IMR-90 (cell line): ENCODE measurements at regions not wholly inside any gene's neighbourhood (a gene's known extent, or its start where the extent isn't known, plus 50 kb on each side); places are given as distances from the start of the nearest gene placed in this dataset.

Source experiments
- ATAC-seq: fragments of 200-7000 bp; cut with Tn5 transposase; 2 replicates; pipeline ENCODE4 v1.9.1; 2020; ENCODE audit warnings: low read depth, mild to moderate bottlenecking, moderate library complexity
- BruUV-seq: library from RNA; stranded (reverse); fragments of 400-500 nt; replicated peaks from 2 replicates; lab custom pipeline; 2021; lab: Mats Ljungman, UMichigan
- CTCF ChIA-PET: fragments of 300-600 bp; formaldehyde crosslinking; extraction: SDS; loops from one replicate; lab custom pipeline; 2021; ENCODE audit warnings: antibody characterized with exemption; lab: Yijun Ruan, JAX
- POLR2A ChIA-PET: fragments of 300-600 bp; sonication (Branson Sonifier 250); formaldehyde crosslinking; loops from one replicate; lab custom pipeline; 2022; ENCODE audit warnings: antibody characterized with exemption; ENCODE audit not compliant: unreplicated experiment; lab: Charles Lee
- DNase-seq: peaks from one replicate; pipeline ENCODE4 v3.0.0; 2013
- H2AFZ ChIP-seq: replicated peaks from 2 replicates; pipeline ENCODE3; 2013; ENCODE audit warnings: low read length, mild to moderate bottlenecking; ENCODE audit not compliant: poor library complexity
- H2AK5ac ChIP-seq: 2 replicates; pipeline ENCODE4 v1.6.1; 2013; ENCODE audit warnings: low read depth, low read length, inconsistent platforms
- H2AK9ac ChIP-seq: replicated peaks from 2 replicates; pipeline ENCODE3; 2013; ENCODE audit warnings: mild to moderate bottlenecking, low read depth, low read length, moderate library complexity; ENCODE audit not compliant: poor library complexity
- H2BK120ac ChIP-seq: 2 replicates; pipeline ENCODE4 v1.6.1; 2013; ENCODE audit warnings: low read depth, low read length, inconsistent platforms
- H2BK15ac ChIP-seq: 3 replicates; pipeline ENCODE4 v1.6.1; 2013; ENCODE audit warnings: low read depth, low read length, inconsistent platforms
- H2BK20ac ChIP-seq: 2 replicates; pipeline ENCODE4 v1.6.1; 2013; ENCODE audit warnings: low read depth, mild to moderate bottlenecking, inconsistent platforms, low read length, moderate library complexity
- H2BK5ac ChIP-seq: 2 replicates; pipeline ENCODE4 v1.6.1; 2013; ENCODE audit warnings: mild to moderate bottlenecking, low read depth, low read length, inconsistent platforms; ENCODE audit not compliant: poor library complexity, severe bottlenecking
- H3K14ac ChIP-seq: replicated peaks from 2 replicates; pipeline ENCODE4 v1.6.1; 2013; ENCODE audit warnings: low read depth, low read length, inconsistent platforms
- H3K18ac ChIP-seq: 2 replicates; pipeline ENCODE4 v1.6.1; 2013; ENCODE audit warnings: low read depth, low read length, control low read depth
- H3K23ac ChIP-seq: 2 replicates; pipeline ENCODE4 v1.6.1; 2013; ENCODE audit warnings: low read depth, low read length, inconsistent platforms
- H3K27ac ChIP-seq: 2 replicates; pipeline ENCODE4 v1.5.1; 2013; ENCODE audit warnings: mild to moderate bottlenecking, control low read depth, low read length; ENCODE audit not compliant: insufficient read depth
- H3K27me3 ChIP-seq: 2 replicates; pipeline ENCODE4 v1.6.1; 2013; ENCODE audit warnings: low read length; ENCODE audit not compliant: control insufficient read depth, insufficient read depth
- H3K36me3 ChIP-seq: 2 replicates; pipeline ENCODE4 v1.6.1; 2013; ENCODE audit warnings: low read length, mixed read lengths; ENCODE audit not compliant: control insufficient read depth, insufficient read depth
- H3K4ac ChIP-seq: 2 replicates; pipeline ENCODE4 v1.6.1; 2013; ENCODE audit warnings: low read depth, low read length, inconsistent platforms
- H3K4me1 ChIP-seq: 2 replicates; pipeline ENCODE4 v1.6.1; 2013; ENCODE audit warnings: low read length, mixed read lengths; ENCODE audit not compliant: control insufficient read depth, insufficient read depth
- H3K4me2 ChIP-seq: 2 replicates; pipeline ENCODE4 v1.6.1; 2013; ENCODE audit warnings: low read depth, mild to moderate bottlenecking, control low read depth, low read length, moderate library complexity
- H3K4me3 ChIP-seq: 2 replicates; pipeline ENCODE4 v1.5.1; 2013; ENCODE audit warnings: low read depth, mild to moderate bottlenecking, control low read depth, low read length, moderate library complexity; ENCODE audit not compliant: insufficient read depth
- H3K56ac ChIP-seq: 2 replicates; pipeline ENCODE4 v1.6.1; 2013; ENCODE audit warnings: low read length, inconsistent platforms; ENCODE audit not compliant: insufficient read depth; ENCODE audit errors: extremely low read depth
- H3K79me1 ChIP-seq, 2 experiments: 2 replicates each; pipeline ENCODE4 v1.6.1; 2013; ENCODE audit warnings: low read length in 2 of 2, inconsistent platforms in 1 of 2, low read depth in 1 of 2
- H3K9ac ChIP-seq: 2 replicates; pipeline ENCODE4 v1.6.1; 2013; ENCODE audit warnings: low read depth, low read length, control low read depth
- H3K9me1 ChIP-seq: 2 replicates; pipeline ENCODE4 v1.6.1; 2013; ENCODE audit warnings: low read length, inconsistent platforms; ENCODE audit not compliant: insufficient read depth
- H3K9me3 ChIP-seq: 2 replicates; pipeline ENCODE4 v1.6.1; 2013; ENCODE audit warnings: low read length; ENCODE audit not compliant: control insufficient read depth, insufficient read depth
- H4K20me1 ChIP-seq: 2 replicates; pipeline ENCODE4 v1.6.1; 2013; ENCODE audit warnings: low read length, inconsistent platforms; ENCODE audit not compliant: insufficient read depth
- H4K5ac ChIP-seq: 2 replicates; pipeline ENCODE4 v1.6.1; 2013; ENCODE audit warnings: mild to moderate bottlenecking, low read depth, low read length, control low read depth
- H4K8ac ChIP-seq, 2 experiments: 2 replicates each; pipeline ENCODE4 v1.6.1; 2013; ENCODE audit warnings: low read depth in 2 of 2, low read length in 2 of 2, control low read depth in 1 of 2, inconsistent platforms in 1 of 2
- H4K91ac ChIP-seq: 2 replicates; pipeline ENCODE4 v1.6.1; 2013; ENCODE audit warnings: low read depth, low read length, inconsistent platforms; ENCODE audit not compliant: insufficient read depth
- MAFK ChIP-seq: IDR thresholded peaks from 2 replicates; pipeline ENCODE4 v1.6.1; 2012; ENCODE audit warnings: low read depth, low read length, improper control_type of control experiment
- WGBS, 2 experiments: methylation state at CpG; one replicate each; pipeline versions ENCODE4 v1.1.5 to v1.1.7; 2013; ENCODE audit warnings: missing lambda C conversion rate in 2 of 2; ENCODE audit not compliant: insufficient read length in 1 of 2; ENCODE audit errors: extremely low coverage in 2 of 2; 5-methylcytosine and 5-hydroxymethylcytosine counted together
- dilution Hi-C: fragments of 300-500 bp; cut with HindIII; formaldehyde crosslinking; loops from one replicate; pipeline ENCODE4 v1.14.3; 2018; ENCODE audit warnings: low sequenced_read_pairs; ENCODE audit not compliant: unreplicated experiment
- in situ Hi-C: fragments of 300-500 bp; cut with MboI; formaldehyde crosslinking; loops from 3 replicates; pipeline ENCODE4 v1.14.3; 2019; ENCODE audit warnings: low sequenced_read_pairs, inconsistent platforms, mixed read lengths
- intact Hi-C: fragments of 100-400 bp; cut with micrococcal nuclease; formaldehyde crosslinking; loops from 2 replicates; pipeline ENCODE4 v1.10.0; 2022

- H2BK120ac ChIP-seq = no peak overlapping the region
- no peak overlapping the region for H2BK20ac ChIP-seq
- H4K8ac ChIP-seq = no peak overlapping the region
- H2BK15ac ChIP-seq = no peak overlapping the region
- no peak for TF ChIP-seq MAFK
- DNase-seq (no peak), ATAC-seq (no peak)
- CTCF ChIA-PET = no interaction called here
- no peak overlapping the region for H3K9ac ChIP-seq
- WGBS, 2 experiments = no CpG with 5 or more reads among the region's 3 CpGs
- POLR2A ChIA-PET = no interaction called here
- no peak overlapping the region for H3K18ac ChIP-seq
- no TSS peak for BruUV-seq
- no peak overlapping the region for H3K27ac ChIP-seq
- dilution Hi-C loops = no loop called here
- no peak overlapping the region for H2AK5ac ChIP-seq
- in situ Hi-C loops = no loop called here
- no peak overlapping the region for H4K5ac ChIP-seq
- H3K14ac ChIP-seq = no peak overlapping the region
- no peak overlapping the region for H3K23ac ChIP-seq
- no peak overlapping the region for H2AFZ ChIP-seq
- no peak overlapping the region for H3K56ac ChIP-seq
- no peak overlapping the region for H3K4me3 ChIP-seq
- no peaks in the 10 kb centered on the region for H3K4me1 ChIP-seq
- H4K91ac ChIP-seq = no peak overlapping the region
- H3K4me2 ChIP-seq = no peak overlapping the region
- no peaks in the 10 kb centered on the region for H3K27me3 ChIP-seq
- no peaks in the 10 kb centered on the region for H4K20me1 ChIP-seq
- no peak overlapping the region for H2BK5ac ChIP-seq
- H3K36me3 ChIP-seq = no peaks in the 10 kb centered on the region
- H3K9me3 ChIP-seq = peaks cover 17% of the 10 kb centered on the region
- H3K4ac ChIP-seq = no peak overlapping the region
- no peaks in the 10 kb centered on the region for H3K79me1 ChIP-seq
- H2AK9ac ChIP-seq = no peak overlapping the region
- no peaks in the 10 kb centered on the region for H3K9me1 ChIP-seq
- intact Hi-C loops = no loop called here
Observed at GRCh38 chr15:94739639-94740038, 508.3 kb downstream of the MCTP2 start.
